Left renal pelvis (tissue), 4 donors: ENCODE measurements at regions not wholly inside any gene's neighbourhood (a gene's known extent, or its start where the extent isn't known, plus 50 kb on each side); places are given as distances from the start of the nearest gene placed in this dataset.
"Not testable (repeated sequence)": the region's sequence is repeated elsewhere in the genome, so short reads cannot be mapped to it uniquely, and the experiment has no call there.

Experiments used
- DNase-seq, 4 donors: peaks; one replicate each; pipeline ENCODE4 v3.0.0-alpha.2; 2013; ENCODE audit warnings: low read depth in 4 of 4, low spot score in 3 of 4

DNA sequence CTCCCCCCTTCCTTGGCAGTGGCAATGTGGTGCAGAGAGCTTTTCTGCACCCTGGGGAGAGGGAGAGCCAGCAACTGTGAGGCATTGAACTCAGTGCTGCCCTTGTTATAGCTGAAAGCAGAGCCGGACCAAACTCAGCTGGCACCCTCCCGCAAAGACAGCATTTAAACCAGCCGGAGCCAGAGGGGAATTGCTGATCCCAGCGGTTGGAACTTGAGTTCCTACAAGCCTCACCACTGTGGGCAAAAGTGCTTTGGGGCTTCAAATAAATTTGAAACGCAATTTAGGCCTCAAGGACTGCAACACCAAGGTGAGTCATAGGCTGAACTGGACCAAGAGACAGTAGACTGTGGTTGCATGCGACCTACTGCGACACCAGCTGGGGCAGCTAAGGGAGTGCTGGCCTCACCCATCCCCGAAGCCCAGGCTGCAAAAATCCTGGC is 207.6 kb upstream of the CDKN2B start:
- DNase-seq: no peak

DNA sequence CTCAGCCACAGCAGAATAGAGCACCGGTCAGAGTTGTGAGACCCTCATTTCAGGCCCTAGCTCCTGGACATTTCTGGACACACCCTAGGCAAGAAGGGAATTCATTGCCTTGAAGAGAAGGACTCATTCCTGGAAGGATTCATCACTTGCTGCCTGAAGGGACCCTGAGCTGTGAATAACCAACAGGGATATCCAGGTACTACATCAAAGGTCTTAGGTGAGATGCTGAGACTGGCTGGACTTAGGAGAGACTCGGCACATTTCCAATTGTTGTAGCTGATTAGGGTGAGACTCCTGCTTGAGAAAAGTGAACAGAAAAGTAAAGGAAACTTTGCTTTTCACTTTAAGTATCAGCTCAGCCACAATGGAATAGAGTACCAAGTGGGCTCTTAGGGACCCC is 208.1 kb upstream of the CDKN2B start:
- DNase-seq: no peak

- not testable (repeated sequence) for DNase-seq
These were observed 216.8 kb upstream of the CDKN2B start for GRCh38 chr9:22225856-22226255.

- DNase-seq: no peak
These were observed 218.6 kb upstream of the DMRTA1 start for GRCh38 chr9:22227986-22228385.

GRCh38 chr9:22228542-22228941 is 218.1 kb upstream of the DMRTA1 start:
- DNase-seq: no peak

- DNase-seq: no peak
These were observed 217.6 kb upstream of the DMRTA1 start for GRCh38 chr9:22229069-22229468.

GRCh38 chr9:22231309-22231708 is 215.3 kb upstream of the DMRTA1 start:
- not testable (repeated sequence) for DNase-seq

DNA sequence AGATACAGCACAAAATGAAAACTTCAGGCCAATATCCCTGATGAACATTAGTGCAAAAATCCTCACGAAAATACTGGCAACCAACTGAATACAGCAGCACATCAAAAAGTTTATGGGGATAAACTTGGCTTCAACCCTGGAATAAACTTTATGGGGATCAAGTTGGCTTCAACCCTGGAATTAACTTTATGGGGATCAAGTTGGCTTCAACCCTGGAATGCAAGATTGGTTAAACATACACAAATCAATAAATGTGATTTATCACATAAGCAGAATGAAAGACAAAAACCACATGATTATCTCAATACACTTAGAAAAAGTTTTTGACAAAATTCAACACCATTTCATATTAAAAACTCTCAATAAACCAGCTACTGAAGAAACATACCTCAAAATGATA is 213.7 kb upstream of the DMRTA1 start:
- DNase-seq: no peak

GRCh38 chr9:22237497-22238363 is 208.9 kb upstream of the DMRTA1 start:
- no peak for DNase-seq

GRCh38 chr9:22238809-22239684 is 207.6 kb upstream of the DMRTA1 start:
- peak in 1 of 4 donors; percentile 7 for DNase-seq

DNA sequence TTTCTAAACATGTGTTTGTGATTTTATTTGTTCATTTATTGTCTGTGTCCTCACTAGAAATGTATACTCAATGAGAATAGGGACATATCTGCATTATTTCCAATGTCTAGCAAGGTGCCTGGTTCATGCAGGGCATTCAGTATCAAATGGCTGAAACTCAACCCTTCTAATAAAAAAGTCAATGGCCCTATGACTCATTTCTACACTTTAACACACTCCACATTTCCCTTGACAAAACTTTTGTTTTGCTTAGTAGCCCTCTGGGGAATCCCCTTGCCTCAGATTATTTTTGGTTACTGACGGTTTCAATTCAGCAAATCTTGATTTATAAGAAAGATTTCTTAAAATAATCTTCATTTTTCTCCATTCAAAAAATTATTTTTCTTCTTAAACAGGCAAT is 206.0 kb upstream of the DMRTA1 start:
- no peak for DNase-seq

GRCh38 chr9:22241024-22241423 is 205.6 kb upstream of the DMRTA1 start:
- DNase-seq: no peak

- no peak for DNase-seq
These were observed 205.0 kb upstream of the DMRTA1 start for GRCh38 chr9:22241611-22242010.

DNA sequence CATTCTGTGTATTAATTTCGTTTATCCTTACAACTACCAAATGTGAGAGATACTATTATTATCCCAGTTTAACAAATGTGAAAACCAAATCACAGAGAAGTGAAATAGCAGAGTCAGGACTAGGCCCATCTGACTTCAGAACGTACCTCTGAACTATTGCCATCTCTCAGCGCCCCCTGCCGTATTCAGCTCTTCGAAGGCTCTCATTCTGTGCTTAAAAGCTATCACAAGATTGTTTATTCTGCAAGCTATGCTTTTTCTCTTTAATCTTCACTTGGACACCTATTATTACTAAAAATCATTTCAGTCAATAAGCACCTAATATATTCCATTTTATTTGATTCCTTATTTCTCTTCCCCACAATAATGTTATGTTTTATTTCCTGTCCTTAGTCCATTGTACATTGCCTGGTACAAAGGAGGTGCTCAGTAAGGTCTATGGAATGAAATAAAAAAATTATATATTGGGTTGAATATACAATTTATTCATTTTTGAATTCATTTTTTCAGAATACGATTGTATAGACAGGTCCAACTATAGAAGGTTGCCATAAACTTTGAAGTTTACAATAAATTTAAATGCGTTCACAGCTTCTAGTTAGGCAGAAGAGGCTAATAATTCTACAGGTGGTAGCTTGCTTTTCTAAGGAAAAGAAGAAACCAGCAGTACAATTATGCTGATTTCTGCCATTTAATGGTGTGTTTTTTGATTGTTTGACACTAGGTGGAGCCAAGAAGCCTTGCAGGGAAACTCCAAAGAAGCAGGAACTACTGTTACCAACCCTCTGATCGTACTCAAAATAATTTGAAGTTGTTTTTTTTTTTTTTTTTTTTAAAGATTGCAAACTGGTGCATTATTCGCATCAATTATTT is 202.2 kb upstream of the DMRTA1 start:
- no peak for DNase-seq

DNA sequence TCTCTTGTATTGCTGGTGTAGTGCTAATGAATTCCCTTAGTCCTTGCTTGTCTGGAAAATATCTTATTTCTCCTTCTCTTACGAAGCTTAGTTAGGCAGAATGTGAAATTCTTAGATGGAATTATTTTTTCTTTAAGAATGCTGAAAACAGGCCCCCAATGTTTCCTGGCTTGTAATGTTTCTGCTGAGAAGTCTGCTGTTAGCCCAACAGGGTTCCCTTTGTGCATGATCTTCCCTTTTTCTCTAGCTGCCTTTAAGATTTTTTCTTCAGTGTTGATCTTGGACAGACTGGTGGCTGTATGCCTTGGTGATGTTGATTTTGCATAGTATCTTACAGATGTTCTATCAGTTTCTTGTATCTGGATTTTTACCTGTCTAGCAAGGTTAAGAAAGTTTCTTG is 191.3 kb upstream of the DMRTA1 start:
- no peak for DNase-seq

DNA sequence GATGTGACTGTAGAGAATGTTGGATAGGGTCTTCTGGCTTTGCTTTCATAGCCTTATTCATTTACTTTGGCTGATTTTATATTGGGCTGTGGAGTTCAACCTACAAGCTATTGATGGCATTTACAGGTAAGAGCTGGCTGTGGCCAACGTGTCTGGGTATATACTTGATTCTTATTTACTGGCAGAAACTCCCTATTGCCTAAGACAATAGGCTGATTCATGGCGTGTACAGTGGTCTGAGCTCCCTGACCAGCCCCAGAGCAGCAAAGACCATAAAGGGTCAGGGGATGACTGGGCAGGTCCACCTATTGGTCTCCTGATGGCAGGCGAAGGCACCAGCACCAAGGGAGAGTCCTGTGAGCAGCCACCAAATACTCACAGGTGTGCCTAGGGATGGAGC is 190.2 kb upstream of the DMRTA1 start:
- no peak for DNase-seq

- DNase-seq: no peak
These were observed 189.4 kb upstream of the DMRTA1 start for GRCh38 chr9:22257026-22257816.

DNA sequence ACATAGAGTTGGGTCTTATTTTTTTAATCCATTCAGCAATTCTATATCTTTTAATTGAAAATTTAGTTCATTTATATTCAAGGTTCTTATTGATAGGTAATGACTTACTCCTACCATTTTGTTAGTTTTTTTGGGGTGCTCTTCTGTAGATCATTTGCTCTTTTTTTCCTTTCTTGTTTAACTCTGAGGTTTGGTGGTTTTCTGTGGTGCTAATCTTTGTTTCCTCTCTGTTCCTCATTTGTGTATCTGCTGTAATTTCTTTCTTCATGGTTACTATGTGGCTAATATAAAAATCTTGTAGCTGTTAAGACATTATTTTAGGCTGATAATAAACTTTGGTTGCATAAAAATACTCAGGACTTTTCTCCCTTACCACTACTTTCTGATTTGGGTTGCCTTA is 181.6 kb upstream of the DMRTA1 start:
- no peak for DNase-seq

DNA sequence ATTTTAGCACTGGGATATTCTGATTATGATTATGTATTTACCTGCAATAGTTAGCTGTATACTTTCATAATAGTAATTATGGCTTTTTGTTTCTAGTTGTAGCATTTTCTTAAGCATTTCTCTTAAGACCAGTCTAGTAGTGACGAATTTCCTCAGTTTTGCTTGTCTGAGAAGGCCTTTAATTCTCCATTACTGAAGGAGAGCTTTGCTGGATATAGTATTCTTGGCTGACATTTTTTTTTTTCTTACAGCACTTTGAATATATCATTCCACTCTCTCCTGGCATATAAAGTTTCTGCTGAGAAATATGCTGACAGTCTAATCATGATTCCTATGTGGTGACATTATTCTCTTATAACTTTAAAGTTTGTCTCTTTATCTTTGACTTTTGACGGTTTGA is 181.1 kb upstream of the DMRTA1 start:
- DNase-seq: no peak

DNA sequence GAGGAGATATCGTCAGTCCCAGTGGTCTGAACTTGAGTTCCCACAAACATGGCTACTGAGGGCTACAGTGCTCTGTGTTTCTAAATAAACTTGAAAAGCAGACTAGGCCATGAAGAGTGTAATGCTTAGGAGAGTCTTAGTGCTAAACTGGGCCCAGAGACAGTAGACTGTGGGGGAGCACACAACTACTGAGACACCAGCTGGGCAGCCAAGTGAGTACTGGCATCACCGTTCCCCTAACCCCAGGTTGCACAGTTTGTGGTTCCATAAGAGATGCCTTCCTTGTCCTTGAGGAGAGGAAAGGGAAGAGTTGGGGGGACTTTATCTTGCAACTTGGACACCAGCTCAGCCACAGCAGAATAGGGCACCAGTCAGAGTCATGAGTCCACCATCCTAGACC is 172.1 kb upstream of the DMRTA1 start:
- no peak for DNase-seq
